Liver (tissue), 8 donors: ENCODE measurements at regions not wholly inside any gene's neighbourhood (a gene's known extent, or its start where the extent isn't known, plus 50 kb on each side); places are given as distances from the start of the nearest gene placed in this dataset.

Experiments used
- DNase-seq: peaks from one replicate; pipeline ENCODE4 v3.0.0-alpha.2; 2017; ENCODE audit warnings: low spot score
- H3K27ac ChIP-seq, 2 donors: one replicate each; pipeline ENCODE4 v1.7.0; 2013; ENCODE audit warnings: inconsistent platforms in 2 of 2, low read length in 2 of 2, control low read depth in 1 of 2, low read depth in 1 of 2, mild to moderate bottlenecking in 1 of 2
- H3K27me3 ChIP-seq, 4 donors: one replicate each; pipeline versions ENCODE4 v1.6.1 to v1.7.0; 2013; ENCODE audit warnings: low read length in 3 of 4, inconsistent platforms in 1 of 4, mild to moderate bottlenecking in 1 of 4, moderate library complexity in 1 of 4; ENCODE audit not compliant: control insufficient read depth in 4 of 4, insufficient read depth in 4 of 4
- H3K36me3 ChIP-seq, 4 donors: one replicate each; pipeline versions ENCODE4 v1.6.1 to v1.7.0; 2013; ENCODE audit warnings: low read length in 3 of 4, mild to moderate bottlenecking in 3 of 4, low read depth in 1 of 4, moderate library complexity in 1 of 4; ENCODE audit not compliant: control insufficient read depth in 4 of 4, insufficient read depth in 3 of 4
- H3K4me1 ChIP-seq, 4 donors: one replicate each; pipeline versions ENCODE4 v1.6.1 to v1.7.0; 2013; ENCODE audit warnings: low read length in 3 of 4, mild to moderate bottlenecking in 3 of 4, moderate library complexity in 1 of 4; ENCODE audit not compliant: control insufficient read depth in 4 of 4, insufficient read depth in 4 of 4
- H3K4me3 ChIP-seq, 3 donors: one replicate each; pipeline versions ENCODE4 v1.6.1 to v1.7.0; 2013; ENCODE audit warnings: low read length in 3 of 3, control low read depth in 1 of 3, low read depth in 1 of 3, mild to moderate bottlenecking in 1 of 3
- H3K9ac ChIP-seq, 2 donors: one replicate each; pipeline ENCODE4 v1.7.0; 2013; ENCODE audit warnings: low read length in 2 of 2, mild to moderate bottlenecking in 2 of 2, moderate library complexity in 2 of 2, control low read depth in 1 of 2, low read depth in 1 of 2
- H3K9me3 ChIP-seq, 4 donors: one replicate each; pipeline versions ENCODE4 v1.6.1 to v1.7.0; 2013; ENCODE audit warnings: low read length in 3 of 4; ENCODE audit not compliant: control insufficient read depth in 4 of 4
- EGR1 ChIP-seq, 2 donors: IDR thresholded peaks; 2 replicates each; pipeline ENCODE4 v1.6.1; 2016 to 2018; ENCODE audit warnings: antibody characterized with exemption in 2 of 2, low read depth in 2 of 2
- FOXA1 ChIP-seq: IDR thresholded peaks from 2 replicates; pipeline ENCODE4 v1.6.1; 2016; ENCODE audit warnings: antibody characterized with exemption
- FOXA2 ChIP-seq: IDR thresholded peaks from 2 replicates; pipeline ENCODE4 v1.6.1; 2016; ENCODE audit warnings: antibody characterized with exemption
- GABPA ChIP-seq, 2 donors: IDR thresholded peaks in 1 of 2; conservative IDR thresholded peaks in 1 of 2; 2 replicates each; pipeline ENCODE4 v1.6.1; 2016; ENCODE audit warnings: antibody characterized with exemption in 2 of 2, mild to moderate bottlenecking in 1 of 2, moderate library complexity in 1 of 2
- HNF4A ChIP-seq, 2 donors: conservative IDR thresholded peaks; 2 replicates each; pipeline ENCODE4 v1.6.1; 2016; ENCODE audit warnings: antibody characterized with exemption in 2 of 2, mild to moderate bottlenecking in 2 of 2
- HNF4G ChIP-seq: IDR thresholded peaks from 2 replicates; pipeline ENCODE4 v1.6.1; 2016; ENCODE audit warnings: antibody characterized with exemption
- JUND ChIP-seq, 2 donors: IDR thresholded peaks; 2 replicates each; pipeline ENCODE4 v1.6.1; 2016; ENCODE audit warnings: antibody characterized with exemption in 2 of 2
- NR2F2 ChIP-seq: IDR thresholded peaks from 2 replicates; pipeline ENCODE4 v1.6.1; 2016; ENCODE audit warnings: antibody characterized with exemption
- RAD21 ChIP-seq, 2 donors: IDR thresholded peaks; 2 replicates each; pipeline ENCODE4 v1.6.1; 2016; ENCODE audit warnings: antibody characterized with exemption in 2 of 2, mild to moderate bottlenecking in 2 of 2
- RXRA ChIP-seq, 2 donors: IDR thresholded peaks; 2 replicates each; pipeline ENCODE4 v1.6.1; 2017 to 2018; ENCODE audit warnings: antibody characterized with exemption in 2 of 2, mild to moderate bottlenecking in 1 of 2
- SP1 ChIP-seq: IDR thresholded peaks from 2 replicates; pipeline ENCODE4 v1.6.1; 2018; ENCODE audit warnings: antibody characterized with exemption, mild to moderate bottlenecking
- TAF1 ChIP-seq: conservative IDR thresholded peaks from 2 replicates; pipeline ENCODE4 v1.6.1; 2016; ENCODE audit warnings: antibody characterized with exemption, mild to moderate bottlenecking
- YY1 ChIP-seq: IDR thresholded peaks from 2 replicates; pipeline ENCODE4 v1.6.1; 2016; ENCODE audit warnings: antibody characterized with exemption, mild to moderate bottlenecking
- WGBS: extraction: QIAGEN DNeasy Blood & Tissue Kit; methylation state at CpG from one replicate; pipeline ENCODE4 v1.1.7; 2013; 5-methylcytosine and 5-hydroxymethylcytosine counted together
- TF ChIP-seq, protein P1 (sequence below): IDR thresholded peaks from 2 replicates; pipeline ENCODE4 v1.6.1; 2016; ENCODE audit warnings: antibody characterized with exemption
- TF ChIP-seq, protein P2 (sequence below): IDR thresholded peaks from 2 replicates; pipeline ENCODE4 v1.6.1; 2016; ENCODE audit warnings: antibody characterized with exemption
- TF ChIP-seq, protein P3 (sequence below): fragments of 150-350 bp; IDR thresholded peaks from 2 replicates; pipeline ENCODE4 v1.5.1; 2017; ENCODE audit warnings: improper control_type of control experiment, low read depth, low read length; ENCODE audit not compliant: missing input control
- TF ChIP-seq, protein P4 (sequence below): IDR thresholded peaks from 2 replicates; pipeline ENCODE4 v1.6.1; 2016; ENCODE audit warnings: antibody characterized with exemption
- TF ChIP-seq, protein P5 (sequence below): IDR thresholded peaks from 2 replicates; pipeline ENCODE4 v1.6.1; 2016; ENCODE audit warnings: antibody characterized with exemption, mild to moderate bottlenecking
- donor health status: healthy.
- donor health status: healthy.
- donor health status: healthy.
- donor health status: healthy.
- donor health status: healthy.

DNA sequence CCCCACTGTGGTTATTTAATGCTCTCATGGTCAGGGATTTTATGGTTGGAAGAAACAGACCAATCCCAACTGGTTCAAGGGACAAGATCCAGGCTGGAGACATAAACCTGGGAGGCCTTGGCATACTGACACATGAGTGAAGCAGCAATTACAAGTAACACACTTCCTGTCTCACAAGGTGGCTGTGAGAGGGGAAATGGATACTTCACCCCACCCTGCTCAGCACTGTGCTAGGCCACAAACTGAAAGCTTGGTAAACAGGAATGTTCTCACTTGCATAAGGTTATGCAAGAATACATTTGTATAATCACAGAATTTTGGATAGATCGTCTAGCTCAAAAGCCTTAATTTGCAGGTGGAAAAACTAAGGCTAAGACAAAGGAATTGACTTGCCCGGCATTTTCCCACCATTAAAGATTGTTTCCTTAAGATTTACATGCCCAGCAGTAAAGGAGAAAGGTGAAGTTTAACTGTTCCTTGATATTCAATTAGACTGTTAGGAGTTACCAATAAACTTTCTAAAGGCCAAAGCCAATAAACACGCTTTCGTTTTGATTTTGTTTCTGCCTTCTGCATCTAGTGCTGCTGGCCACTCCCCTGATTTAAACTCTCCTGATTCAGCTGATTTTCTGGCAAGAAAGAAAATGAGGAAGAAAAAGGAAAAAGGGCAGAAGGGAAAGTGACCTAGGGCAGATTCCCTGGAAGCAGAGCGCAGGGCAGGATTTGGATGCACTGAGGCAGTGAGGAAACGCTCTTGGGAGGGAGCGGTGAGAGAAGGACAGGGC, 215.6 kb upstream of the CDH5 start:
- no peak overlapping the region for H3K9ac ChIP-seq
- no peak overlapping the region for H3K4me3 ChIP-seq
- WGBS, result 77% methylated on average over 7 of the region's 7 CpGs
- no peaks in the 10 kb centered on the region for H3K9me3 ChIP-seq
- H3K4me1 ChIP-seq, result no peaks in the 10 kb centered on the region
- DNase-seq, result no peak
- no peaks in the 10 kb centered on the region for H3K36me3 ChIP-seq
- H3K27me3 ChIP-seq, result no peaks in the 10 kb centered on the region
- TF ChIP-seq TAF1 (no peak), RXRA (IDR thresholded peaks at IDR 0.05) (no peak), EGR1 (IDR thresholded peaks at IDR 0.05; ENCODE audit: low read depth in 2 of 2) (no peak), YY1 (no peak), RAD21 (IDR thresholded peaks at IDR 0.05) (no peak), HNF4A (conservative IDR thresholded peaks at IDR 0.05) (no peak), JUND (IDR thresholded peaks at IDR 0.05) (no peak), HNF4G (no peak), FOXA1 (no peak), NR2F2 (no peak), GABPA (IDR thresholded peaks at IDR 0.05 in 1 of 2, conservative IDR thresholded peaks at IDR 0.05 in 1 of 2) (no peak), FOXA2 (no peak), SP1 (no peak)
- TF ChIP-seq, protein P1, sequence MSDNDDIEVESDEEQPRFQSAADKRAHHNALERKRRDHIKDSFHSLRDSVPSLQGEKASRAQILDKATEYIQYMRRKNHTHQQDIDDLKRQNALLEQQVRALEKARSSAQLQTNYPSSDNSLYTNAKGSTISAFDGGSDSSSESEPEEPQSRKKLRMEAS, result no peak
- TF ChIP-seq, protein P2, sequence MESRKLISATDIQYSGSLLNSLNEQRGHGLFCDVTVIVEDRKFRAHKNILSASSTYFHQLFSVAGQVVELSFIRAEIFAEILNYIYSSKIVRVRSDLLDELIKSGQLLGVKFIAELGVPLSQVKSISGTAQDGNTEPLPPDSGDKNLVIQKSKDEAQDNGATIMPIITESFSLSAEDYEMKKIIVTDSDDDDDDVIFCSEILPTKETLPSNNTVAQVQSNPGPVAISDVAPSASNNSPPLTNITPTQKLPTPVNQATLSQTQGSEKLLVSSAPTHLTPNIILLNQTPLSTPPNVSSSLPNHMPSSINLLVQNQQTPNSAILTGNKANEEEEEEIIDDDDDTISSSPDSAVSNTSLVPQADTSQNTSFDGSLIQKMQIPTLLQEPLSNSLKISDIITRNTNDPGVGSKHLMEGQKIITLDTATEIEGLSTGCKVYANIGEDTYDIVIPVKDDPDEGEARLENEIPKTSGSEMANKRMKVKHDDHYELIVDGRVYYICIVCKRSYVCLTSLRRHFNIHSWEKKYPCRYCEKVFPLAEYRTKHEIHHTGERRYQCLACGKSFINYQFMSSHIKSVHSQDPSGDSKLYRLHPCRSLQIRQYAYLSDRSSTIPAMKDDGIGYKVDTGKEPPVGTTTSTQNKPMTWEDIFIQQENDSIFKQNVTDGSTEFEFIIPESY, result no peak
- TF ChIP-seq, protein P3, sequence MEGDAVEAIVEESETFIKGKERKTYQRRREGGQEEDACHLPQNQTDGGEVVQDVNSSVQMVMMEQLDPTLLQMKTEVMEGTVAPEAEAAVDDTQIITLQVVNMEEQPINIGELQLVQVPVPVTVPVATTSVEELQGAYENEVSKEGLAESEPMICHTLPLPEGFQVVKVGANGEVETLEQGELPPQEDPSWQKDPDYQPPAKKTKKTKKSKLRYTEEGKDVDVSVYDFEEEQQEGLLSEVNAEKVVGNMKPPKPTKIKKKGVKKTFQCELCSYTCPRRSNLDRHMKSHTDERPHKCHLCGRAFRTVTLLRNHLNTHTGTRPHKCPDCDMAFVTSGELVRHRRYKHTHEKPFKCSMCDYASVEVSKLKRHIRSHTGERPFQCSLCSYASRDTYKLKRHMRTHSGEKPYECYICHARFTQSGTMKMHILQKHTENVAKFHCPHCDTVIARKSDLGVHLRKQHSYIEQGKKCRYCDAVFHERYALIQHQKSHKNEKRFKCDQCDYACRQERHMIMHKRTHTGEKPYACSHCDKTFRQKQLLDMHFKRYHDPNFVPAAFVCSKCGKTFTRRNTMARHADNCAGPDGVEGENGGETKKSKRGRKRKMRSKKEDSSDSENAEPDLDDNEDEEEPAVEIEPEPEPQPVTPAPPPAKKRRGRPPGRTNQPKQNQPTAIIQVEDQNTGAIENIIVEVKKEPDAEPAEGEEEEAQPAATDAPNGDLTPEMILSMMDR, result no peak
- TF ChIP-seq, protein P4, sequence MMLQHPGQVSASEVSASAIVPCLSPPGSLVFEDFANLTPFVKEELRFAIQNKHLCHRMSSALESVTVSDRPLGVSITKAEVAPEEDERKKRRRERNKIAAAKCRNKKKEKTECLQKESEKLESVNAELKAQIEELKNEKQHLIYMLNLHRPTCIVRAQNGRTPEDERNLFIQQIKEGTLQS, result no peak
- TF ChIP-seq, protein P5, sequence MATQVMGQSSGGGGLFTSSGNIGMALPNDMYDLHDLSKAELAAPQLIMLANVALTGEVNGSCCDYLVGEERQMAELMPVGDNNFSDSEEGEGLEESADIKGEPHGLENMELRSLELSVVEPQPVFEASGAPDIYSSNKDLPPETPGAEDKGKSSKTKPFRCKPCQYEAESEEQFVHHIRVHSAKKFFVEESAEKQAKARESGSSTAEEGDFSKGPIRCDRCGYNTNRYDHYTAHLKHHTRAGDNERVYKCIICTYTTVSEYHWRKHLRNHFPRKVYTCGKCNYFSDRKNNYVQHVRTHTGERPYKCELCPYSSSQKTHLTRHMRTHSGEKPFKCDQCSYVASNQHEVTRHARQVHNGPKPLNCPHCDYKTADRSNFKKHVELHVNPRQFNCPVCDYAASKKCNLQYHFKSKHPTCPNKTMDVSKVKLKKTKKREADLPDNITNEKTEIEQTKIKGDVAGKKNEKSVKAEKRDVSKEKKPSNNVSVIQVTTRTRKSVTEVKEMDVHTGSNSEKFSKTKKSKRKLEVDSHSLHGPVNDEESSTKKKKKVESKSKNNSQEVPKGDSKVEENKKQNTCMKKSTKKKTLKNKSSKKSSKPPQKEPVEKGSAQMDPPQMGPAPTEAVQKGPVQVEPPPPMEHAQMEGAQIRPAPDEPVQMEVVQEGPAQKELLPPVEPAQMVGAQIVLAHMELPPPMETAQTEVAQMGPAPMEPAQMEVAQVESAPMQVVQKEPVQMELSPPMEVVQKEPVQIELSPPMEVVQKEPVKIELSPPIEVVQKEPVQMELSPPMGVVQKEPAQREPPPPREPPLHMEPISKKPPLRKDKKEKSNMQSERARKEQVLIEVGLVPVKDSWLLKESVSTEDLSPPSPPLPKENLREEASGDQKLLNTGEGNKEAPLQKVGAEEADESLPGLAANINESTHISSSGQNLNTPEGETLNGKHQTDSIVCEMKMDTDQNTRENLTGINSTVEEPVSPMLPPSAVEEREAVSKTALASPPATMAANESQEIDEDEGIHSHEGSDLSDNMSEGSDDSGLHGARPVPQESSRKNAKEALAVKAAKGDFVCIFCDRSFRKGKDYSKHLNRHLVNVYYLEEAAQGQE, result no peak
- H3K27ac ChIP-seq, result no peak overlapping the region
